Gastrocnemius medialis (tissue), 4 donors: ENCODE measurements at regions not wholly inside any gene's neighbourhood (a gene's known extent, or its start where the extent isn't known, plus 50 kb on each side); places are given as distances from the start of the nearest gene placed in this dataset.

Experiments
- ATAC-seq, 2 donors: fragments of 150-250 bp; one replicate each; pipeline ENCODE4 v1.9.1; 2016
- DNase-seq, 2 donors: peaks; one replicate each; pipeline ENCODE4 v3.0.0-alpha.2; 2019
- H3K27ac ChIP-seq, 4 donors: fragments of 200-600 bp; sonication (generic); 1 replicate in 1 of 4; 2 replicates in 3 of 4; pipeline ENCODE4 v1.5.1; 2016 to 2018; ENCODE audit warnings: mild to moderate bottlenecking in 2 of 4, moderate library complexity in 1 of 4
- H3K27me3 ChIP-seq, 3 donors: fragments of 200-600 bp; sonication (generic) in 2 of 3; 1 replicate in 1 of 3; 2 replicates in 2 of 3; pipeline versions ENCODE4 v1.5.1 to v1.6.0; 2016 to 2019; ENCODE audit warnings: mild to moderate bottlenecking in 1 of 3, moderate library complexity in 1 of 3
- H3K36me3 ChIP-seq, 2 donors: fragments of 200-600 bp; sonication (generic) in 1 of 2; one replicate each; pipeline ENCODE4 v1.5.1; 2017 to 2018
- H3K4me1 ChIP-seq, 2 donors: fragments of 200-600 bp; sonication (generic) in 1 of 2; one replicate each; pipeline ENCODE4 v1.5.1; 2016 to 2017; ENCODE audit warnings: mild to moderate bottlenecking in 2 of 2
- H3K4me3 ChIP-seq, 4 donors: fragments of 200-600 bp; sonication (generic) in 3 of 4; 1 replicate in 1 of 4; 2 replicates in 3 of 4; pipeline ENCODE4 v1.5.1; 2016 to 2019; ENCODE audit warnings: mild to moderate bottlenecking in 2 of 4
- H3K9me3 ChIP-seq, 3 donors: fragments of 200-600 bp; sonication (generic) in 2 of 3; 1 replicate in 1 of 3; 2 replicates in 2 of 3; pipeline ENCODE4 v1.5.1; 2016 to 2019
- CTCF ChIP-seq, 5 experiments: fragments of 450-650 bp in 3 of 5; fragments of 200-600 bp in 2 of 5; sonication (generic) in 2 of 5; IDR thresholded peaks in 4 of 5; conservative IDR thresholded peaks in 1 of 5; 1 replicate in 4 of 5; 2 replicates in 1 of 5; pipeline ENCODE4 v1.5.1; 2016 to 2019; ENCODE audit warnings: antibody characterized with exemption in 5 of 5, mild to moderate bottlenecking in 3 of 5, moderate library complexity in 3 of 5
- POLR2A ChIP-seq, 2 donors: fragments of 450-650 bp; IDR thresholded peaks; one replicate each; pipeline ENCODE4 v1.6.1; 2017; ENCODE audit warnings: antibody characterized with exemption in 2 of 2, mild to moderate bottlenecking in 2 of 2, moderate library complexity in 2 of 2
- in situ Hi-C, 4 donors: fragments of 200-750 bp; cut with MboI; loops; one replicate each; pipeline versions ENCODE4 v1.15.0 to v1.8.0; 2017; ENCODE audit warnings: low sequenced_read_pairs in 4 of 4
- intact Hi-C: fragments of 100-400 bp; cut with DNase I; formaldehyde crosslinking; loops from one replicate; pipeline ENCODE4 v1.15.1; 2023; ENCODE audit warnings: low total_unique reads

- no peaks in the 10 kb centered on the region for H3K9me3 ChIP-seq
- DNase-seq (no peak), ATAC-seq (no peak)
- TF ChIP-seq CTCF (IDR thresholded peaks at IDR 0.05 in 4 of 5, conservative IDR thresholded peaks at IDR 0.05 in 1 of 5) = no peak
- TF ChIP-seq POLR2A (IDR thresholded peaks at IDR 0.05) = no peak
- in situ Hi-C loops = no loop called here
- no peak overlapping the region for H3K27ac ChIP-seq
- peaks cover 0 to 4% (median 0%) of the 10 kb centered on the region in 3 donors for H3K27me3 ChIP-seq
- H3K4me1 ChIP-seq = no peaks in the 10 kb centered on the region
- intact Hi-C loops = no loop called here
- no peak overlapping the region for H3K4me3 ChIP-seq
- no peaks in the 10 kb centered on the region for H3K36me3 ChIP-seq
Measured at GRCh38 chr19:32154418-32154817, 191.0 kb upstream of the ZNF507 start.

- no peak overlapping the region for H3K27ac ChIP-seq
- in situ Hi-C loops (no loop called here), intact Hi-C loops (no loop called here)
- no peaks in the 10 kb centered on the region for H3K36me3 ChIP-seq
- no peaks in the 10 kb centered on the region for H3K27me3 ChIP-seq
- no peak for ATAC-seq
- H3K9me3 ChIP-seq = no peaks in the 10 kb centered on the region
- TF ChIP-seq CTCF (IDR thresholded peaks at IDR 0.05 in 4 of 5, conservative IDR thresholded peaks at IDR 0.05 in 1 of 5) (no peak), POLR2A (IDR thresholded peaks at IDR 0.05) (no peak)
- H3K4me3 ChIP-seq = no peak overlapping the region
- no peaks in the 10 kb centered on the region for H3K4me1 ChIP-seq
- no peak for DNase-seq
Measured at GRCh38 chr19:32164384-32164992, 180.9 kb upstream of the ZNF507 start.

GRCh38 chr19:32165141-32165540 lies 180.3 kb upstream of the ZNF507 start:
- no peaks in the 10 kb centered on the region for H3K36me3 ChIP-seq
- H3K4me3 ChIP-seq = no peak overlapping the region
- ATAC-seq (no peak), DNase-seq (no peak)
- H3K9me3 ChIP-seq = no peaks in the 10 kb centered on the region
- no peak overlapping the region for H3K27ac ChIP-seq
- intact Hi-C loops (no loop called here), in situ Hi-C loops (no loop called here)
- no peaks in the 10 kb centered on the region for H3K27me3 ChIP-seq
- TF ChIP-seq POLR2A (IDR thresholded peaks at IDR 0.05) (no peak), CTCF (IDR thresholded peaks at IDR 0.05 in 4 of 5, conservative IDR thresholded peaks at IDR 0.05 in 1 of 5) (no peak)
- H3K4me1 ChIP-seq = no peaks in the 10 kb centered on the region

GRCh38 chr19:32165750-32166149 lies 179.7 kb upstream of the ZNF507 start:
- Histone ChIP-seq H3K4me1 (no peaks in the 10 kb centered on the region), H3K27me3 (no peaks in the 10 kb centered on the region), H3K36me3 (no peaks in the 10 kb centered on the region), H3K27ac (no peak overlapping the region), H3K4me3 (no peak overlapping the region), H3K9me3 (no peaks in the 10 kb centered on the region)
- intact Hi-C loops (no loop called here), in situ Hi-C loops (no loop called here)
- no peak for DNase-seq
- ATAC-seq = no peak
- TF ChIP-seq CTCF (IDR thresholded peaks at IDR 0.05 in 4 of 5, conservative IDR thresholded peaks at IDR 0.05 in 1 of 5) (no peak), POLR2A (IDR thresholded peaks at IDR 0.05) (no peak)

GRCh38 chr19:32166238-32166637 lies 179.2 kb upstream of the ZNF507 start:
- Histone ChIP-seq H3K9me3 (no peaks in the 10 kb centered on the region), H3K4me1 (no peaks in the 10 kb centered on the region), H3K4me3 (no peak overlapping the region), H3K27ac (no peak overlapping the region), H3K27me3 (no peaks in the 10 kb centered on the region), H3K36me3 (no peaks in the 10 kb centered on the region)
- in situ Hi-C loops (no loop called here), intact Hi-C loops (no loop called here)
- TF ChIP-seq POLR2A (IDR thresholded peaks at IDR 0.05) = no peak
- TF ChIP-seq CTCF (IDR thresholded peaks at IDR 0.05 in 4 of 5, conservative IDR thresholded peaks at IDR 0.05 in 1 of 5) = no peak
- DNase-seq = no peak
- ATAC-seq = no peak
